ENCODE measurements at regions not wholly inside any gene's neighbourhood (a gene's known extent, or its start where the extent isn't known, plus 50 kb on each side); places are given as distances from the start of the nearest gene placed in this dataset.

- Histone ChIP-seq H4K20me1 (replicated peaks in 1 of 2; ENCODE audit: control insufficient read depth in 1 of 2, insufficient read depth in 2 of 2, low read length in 2 of 2) (no peaks in the 10 kb centered on the region), H3K23ac (ENCODE audit: insufficient read length) (no peak overlapping the region)
- 88% methylated on average over 1 of the region's 1 CpG; no CpG with 5 or more reads in 1 of the 2 experiments for WGBS, 2 experiments (ENCODE audit: extremely low coverage in 1 of 2, insufficient coverage in 1 of 2, insufficient read length in 1 of 2, insufficient replicate concordance in 2 of 2, low coverage in 1 of 2, low lambda C conversion rate in 2 of 2, missing lambda C conversion rate in 1 of 2)
Measured at GRCh38 chr14:29458547-29458946, 469.1 kb downstream of the PRKD1 start.

More at GRCh38 chr14:29458547-29458946, 469.1 kb downstream of the PRKD1 start:
- H3K27ac ChIP-seq (ENCODE audit: low read depth, low read length) = no peak overlapping the region
- no peaks in the 10 kb centered on the region for H3K23me2 ChIP-seq (ENCODE audit: low read depth, low read length)
- TF ChIP-seq SUZ12 (IDR thresholded peaks at IDR 0.05; ENCODE audit: low read length) (no peak), KDM4A (IDR thresholded peaks at IDR 0.05; ENCODE audit: low read depth, low read length, severe bottlenecking) (no peak), RAD21 (IDR thresholded peaks at IDR 0.05 in 1 of 2, conservative IDR thresholded peaks at IDR 0.05 in 1 of 2; ENCODE audit: low read depth in 2 of 2, low read length in 2 of 2) (no peak), SP1 (IDR thresholded peaks at IDR 0.05; ENCODE audit: low read depth, low read length) (no peak), KDM5A (IDR thresholded peaks at IDR 0.05; ENCODE audit: low read length) (no peak), USF2 (IDR thresholded peaks at IDR 0.05; ENCODE audit: low read length) (no peak)
- no peak overlapping the region for H4K8ac ChIP-seq (ENCODE audit: extremely low read depth, insufficient read depth, low read length)
- no peak overlapping the region for H3K4me3 ChIP-seq (ENCODE audit: extremely low read depth in 1 of 4, insufficient read depth in 2 of 4, low read depth in 3 of 4, low read length in 4 of 4)
- no peaks in the 10 kb centered on the region for H3K36me3 ChIP-seq (ENCODE audit: control insufficient read depth in 2 of 4, insufficient read depth in 4 of 4, low read length in 3 of 4)
- H3K9ac ChIP-seq (replicated peaks in 1 of 4; ENCODE audit: extremely low read depth in 1 of 4, low read depth in 3 of 4, low read length in 3 of 4) = no peak overlapping the region
- no peak overlapping the region for H2BK12ac ChIP-seq (ENCODE audit: low read depth, low read length)
- H2BK20ac ChIP-seq (ENCODE audit: low read length) = no peak overlapping the region
- no peak for FAIRE-seq
- H4K91ac ChIP-seq (replicated peaks; ENCODE audit: insufficient read length, low read length) = no peak overlapping the region
- H2BK5ac ChIP-seq (ENCODE audit: low read depth, low read length) = no peak overlapping the region
- H2BK15ac ChIP-seq (ENCODE audit: low read length) = no peak overlapping the region
- H3K9me3 ChIP-seq (ENCODE audit: insufficient read depth in 2 of 2, low read depth in 1 of 2, low read length in 1 of 2) = no peaks in the 10 kb centered on the region
- no peaks in the 10 kb centered on the region for H3K4me1 ChIP-seq (replicated peaks in 1 of 4; ENCODE audit: control insufficient read depth in 3 of 4, insufficient read depth in 4 of 4, low read length in 3 of 4)
- H3K18ac ChIP-seq (ENCODE audit: extremely low read depth, low read length) = no peak overlapping the region
- no peak for DNase-seq (ENCODE audit: low read depth in 1 of 2, low spot score in 2 of 2)
- H3K56ac ChIP-seq (replicated peaks; ENCODE audit: insufficient read length, low read depth, low read length) = no peak overlapping the region
- no peak overlapping the region for H3K14ac ChIP-seq (ENCODE audit: insufficient read length)
- CTCF ChIA-PET (ENCODE audit: partially characterized antibody) = no interaction called here
- peaks cover 1 to 6% (median 4%) of the 10 kb centered on the region in 4 experiments; a peak in 4 of 7 replicates for H3K27me3 ChIP-seq (replicated peaks in 1 of 4; ENCODE audit: control insufficient read depth in 3 of 4, extremely low read depth in 1 of 4, insufficient read depth in 3 of 4, low read length in 3 of 4)
- H3K79me1 ChIP-seq (ENCODE audit: low read depth, low read length) = no peaks in the 10 kb centered on the region
- H2AK5ac ChIP-seq (ENCODE audit: low read depth, low read length) = no peak overlapping the region
- no peak overlapping the region for H3K4ac ChIP-seq (replicated peaks; ENCODE audit: insufficient read length, low read depth, low read length)
- POLR2A ChIA-PET (ENCODE audit: partially characterized antibody) = no interaction called here
- no peak overlapping the region for H2AFZ ChIP-seq (ENCODE audit: low read length)
- H4K5ac ChIP-seq (ENCODE audit: insufficient read length, low read depth, low read length) = no peak overlapping the region
- no peak overlapping the region for H2BK120ac ChIP-seq (replicated peaks; ENCODE audit: low read depth, low read length)
- H3K79me2 ChIP-seq (ENCODE audit: control insufficient read depth in 1 of 2, insufficient read depth in 2 of 2, low read length in 2 of 2) = no peaks in the 10 kb centered on the region
- no peak overlapping the region for H3K4me2 ChIP-seq (ENCODE audit: insufficient read depth in 1 of 2, low read depth in 2 of 2, low read length in 2 of 2)
